CD4-positive, alpha-beta T cell treated with Interleukin-2 at 100 ng/mL for 4 hours (primary cell): ENCODE measurements at regions not wholly inside any gene's neighbourhood (a gene's known extent, or its start where the extent isn't known, plus 50 kb on each side); places are given as distances from the start of the nearest gene placed in this dataset.

Experiments
- DNase-seq: peaks from one replicate; pipeline ENCODE4 v3.0.0-alpha.2; 2020; ENCODE audit warnings: low spot score

- DNase-seq = no peak
These were observed 149.9 kb downstream of the SHQ1 start for GRCh38 chr3:72698154-72698917.

GRCh38 chr3:72697717-72698116, 150.5 kb downstream of the SHQ1 start:
- no peak for DNase-seq

- DNase-seq = no peak
These were observed 151.4 kb downstream of the SHQ1 start for GRCh38 chr3:72696815-72697214.

GRCh38 chr3:72694398-72694797, 153.8 kb downstream of the SHQ1 start:
- DNase-seq = no peak

GRCh38 chr3:72692990-72693389, 155.3 kb downstream of the SHQ1 start:
- DNase-seq = no peak

GRCh38 chr3:72690629-72691028, 157.6 kb downstream of the SHQ1 start:
- DNase-seq = no peak

- no peak for DNase-seq
These were observed 165.3 kb downstream of the SHQ1 start for GRCh38 chr3:72682936-72683452.

- no peak for DNase-seq
These were observed 166.6 kb downstream of the SHQ1 start for GRCh38 chr3:72681598-72681997.

- no peak for DNase-seq
These were observed 167.5 kb downstream of the SHQ1 start for GRCh38 chr3:72680766-72681165.

- no peak for DNase-seq
These were observed 168.6 kb downstream of the SHQ1 start for GRCh38 chr3:72679540-72680198.

- DNase-seq = no peak
These were observed 169.4 kb downstream of the SHQ1 start for GRCh38 chr3:72678867-72679266.

- DNase-seq = no peak
These were observed 169.9 kb downstream of the SHQ1 start for GRCh38 chr3:72678380-72678779.

- no peak for DNase-seq
These were observed 173.0 kb downstream of the SHQ1 start for GRCh38 chr3:72675243-72675642.

- no peak for DNase-seq
These were observed 175.1 kb downstream of the SHQ1 start for GRCh38 chr3:72673011-72673771.

GRCh38 chr3:72669224-72669623, 179.0 kb downstream of the SHQ1 start:
- no peak for DNase-seq

- DNase-seq = no peak
These were observed 181.8 kb downstream of the SHQ1 start for GRCh38 chr3:72666447-72666755.

- peak; percentile 58 for DNase-seq
These were observed 182.4 kb downstream of the SHQ1 start for GRCh38 chr3:72665701-72666446.

GRCh38 chr3:72665103-72665502, 183.1 kb downstream of the SHQ1 start:
- DNase-seq = no peak

- no peak for DNase-seq
These were observed 183.9 kb downstream of the SHQ1 start for GRCh38 chr3:72664184-72664975.

- DNase-seq = no peak
These were observed 184.8 kb downstream of the SHQ1 start for GRCh38 chr3:72663429-72663828.

- no peak for DNase-seq
These were observed 187.2 kb downstream of the SHQ1 start for GRCh38 chr3:72661115-72661457.
